SK-N-SH (cell line): ENCODE measurements at regions not wholly inside any gene's neighbourhood (a gene's known extent, or its start where the extent isn't known, plus 50 kb on each side); places are given as distances from the start of the nearest gene placed in this dataset.

ENCODE experiments used
- CTCF ChIA-PET: fragments of 300-600, 350-600 bp; formaldehyde crosslinking; extraction: SDS; loops from one replicate; lab custom pipeline; 2021; lab: Yijun Ruan, JAX
- POLR2A ChIA-PET: fragments of 350-600 bp; sonication (Branson Sonifier 250); formaldehyde crosslinking; extraction: SDS; loops from one replicate; lab custom pipeline; 2020; ENCODE audit warnings: antibody characterized with exemption, inconsistent platforms; lab: Yijun Ruan, JAX
- DNase-seq: peaks from one replicate; pipeline ENCODE4 v3.0.0; 2012
- H2AFZ ChIP-seq: fragments of 200-600 bp; sonication (generic); 2 replicates; pipeline ENCODE4 v1.8.1; 2016; ENCODE audit warnings: antibody characterized with exemption, mild to moderate bottlenecking, low read depth
- H3F3A ChIP-seq: fragments of 200-600 bp; sonication (generic); replicated peaks from 2 replicates; pipeline ENCODE3; 2016; ENCODE audit warnings: antibody characterized with exemption, mild to moderate bottlenecking; ENCODE audit not compliant: insufficient read depth
- H3K27ac ChIP-seq, 2 experiments: fragments of 200-500 bp in 1 of 2; fragments of 200-600 bp in 1 of 2; sonication (Bioruptor generic) in 1 of 2; sonication (generic), shearing (Covaris generic) in 1 of 2; 2 replicates each; pipeline versions ENCODE4 v1.5.1 to v1.6.1; 2014 to 2016; ENCODE audit warnings: low read depth in 2 of 2, inconsistent platforms in 1 of 2, low read length in 1 of 2, mild to moderate bottlenecking in 1 of 2, mixed read lengths in 1 of 2
- H3K27me3 ChIP-seq: fragments of 200-600 bp; sonication (generic), shearing (Covaris generic); 2 replicates; pipeline ENCODE4 v1.6.1; 2016; ENCODE audit warnings: mixed run types; ENCODE audit not compliant: insufficient read depth
- H3K36me3 ChIP-seq, 2 experiments: fragments of 200-500 bp in 1 of 2; fragments of 200-600 bp in 1 of 2; sonication (Bioruptor generic) in 1 of 2; sonication (generic) in 1 of 2; replicated peaks in 1 of 2; 2 replicates each; pipeline versions ENCODE3 to v1.5.1; 2014 to 2016; ENCODE audit warnings: low read length in 1 of 2, mild to moderate bottlenecking in 1 of 2; ENCODE audit not compliant: insufficient read depth in 2 of 2, control insufficient read depth in 1 of 2
- H3K4me1 ChIP-seq, 2 experiments: fragments of 200-500 bp in 1 of 2; fragments of 200-600 bp in 1 of 2; sonication (Bioruptor generic) in 1 of 2; sonication (generic), shearing (Covaris generic) in 1 of 2; 2 replicates each; pipeline versions ENCODE4 v1.5.1 to v1.6.1; 2014 to 2016; ENCODE audit warnings: low read depth in 1 of 2, low read length in 1 of 2, mixed run types in 1 of 2; ENCODE audit not compliant: insufficient read depth in 2 of 2, control insufficient read depth in 1 of 2
- H3K4me2 ChIP-seq: fragments of 200-600 bp; sonication (generic), shearing (Covaris generic); 2 replicates; pipeline ENCODE4 v1.6.1; 2017; ENCODE audit warnings: mixed run types
- H3K4me3 ChIP-seq, 2 experiments: fragments of 200-500 bp in 1 of 2; fragments of 200-600 bp in 1 of 2; sonication (Bioruptor generic) in 1 of 2; sonication (generic), shearing (Covaris generic) in 1 of 2; 2 replicates each; pipeline versions ENCODE4 v1.5.1 to v1.8.1; 2014 to 2016; ENCODE audit warnings: low read depth in 2 of 2, inconsistent platforms in 1 of 2, low read length in 1 of 2, mild to moderate bottlenecking in 1 of 2, mixed read lengths in 1 of 2, moderate library complexity in 1 of 2
- H3K79me2 ChIP-seq: fragments of 200-600 bp; sonication (generic); 2 replicates; pipeline ENCODE4 v1.8.1; 2017; ENCODE audit warnings: mild to moderate bottlenecking; ENCODE audit not compliant: insufficient read depth
- H3K9ac ChIP-seq: fragments of 200-600 bp; sonication (generic); 2 replicates; pipeline ENCODE4 v1.6.1; 2017; ENCODE audit warnings: mixed run types
- H3K9me2 ChIP-seq: fragments of 200-600 bp; sonication (generic); 2 replicates; pipeline ENCODE4 v1.6.1; 2017; ENCODE audit warnings: mixed run types
- H3K9me3 ChIP-seq: fragments of 200-600 bp; sonication (generic); 2 replicates; pipeline ENCODE4 v1.6.1; 2017; ENCODE audit warnings: mixed run types, mild to moderate bottlenecking, moderate library complexity
- H4K20me1 ChIP-seq: fragments of 200-600 bp; sonication (generic); 2 replicates; pipeline ENCODE4 v1.6.1; 2017; ENCODE audit warnings: mild to moderate bottlenecking, mixed run types; ENCODE audit not compliant: insufficient read depth
- EP300 ChIP-seq, 2 experiments: IDR thresholded peaks; 2 replicates each; pipeline versions ENCODE4 v1.4.0 to v1.6.1; 2012; ENCODE audit warnings: borderline replicate concordance in 1 of 2, low read depth in 1 of 2, low read length in 1 of 2
- FOSL2 ChIP-seq: IDR thresholded peaks from 2 replicates; pipeline ENCODE4 v1.4.0; 2012; ENCODE audit warnings: low read depth, mild to moderate bottlenecking, moderate library complexity, borderline replicate concordance
- FOXM1 ChIP-seq: IDR thresholded peaks from 2 replicates; pipeline ENCODE4 v1.4.0; 2012; ENCODE audit warnings: low read depth, mild to moderate bottlenecking
- GABPA ChIP-seq: IDR thresholded peaks from 2 replicates; pipeline ENCODE4 v1.4.0; 2012; ENCODE audit warnings: low read depth, mild to moderate bottlenecking
- JUND ChIP-seq: IDR thresholded peaks from 2 replicates; pipeline ENCODE4 v1.4.0; 2012
- MXI1 ChIP-seq: IDR thresholded peaks from 2 replicates; pipeline ENCODE4 v1.6.1; 2012; ENCODE audit warnings: mild to moderate bottlenecking, low read depth, low read length, improper control_type of control experiment
- NFIC ChIP-seq: IDR thresholded peaks from 2 replicates; pipeline ENCODE4 v1.4.0; 2012; ENCODE audit warnings: borderline replicate concordance
- RCOR1 ChIP-seq: fragments of 150-350 bp; IDR thresholded peaks from 2 replicates; pipeline ENCODE4 v1.6.1; 2017; ENCODE audit warnings: antibody characterized with exemption, low read length
- RFX5 ChIP-seq: IDR thresholded peaks from 2 replicates; pipeline ENCODE4 v1.6.1; 2012; ENCODE audit warnings: mild to moderate bottlenecking, improper control_type of control experiment, low read length
- RXRA ChIP-seq: IDR thresholded peaks from 2 replicates; pipeline ENCODE4 v1.4.0; 2012; ENCODE audit warnings: low read depth, mild to moderate bottlenecking, borderline replicate concordance
- TCF12 ChIP-seq: IDR thresholded peaks from 2 replicates; pipeline ENCODE4 v1.4.0; 2012
- USF2 ChIP-seq: fragments of 150-350 bp; IDR thresholded peaks from 2 replicates; pipeline ENCODE4 v1.6.1; 2017; ENCODE audit warnings: antibody characterized with exemption, low read length, low read depth, borderline replicate concordance
- WGBS: methylation state at CpG from one replicate; pipeline ENCODE4 v1.1.6; 2017; ENCODE audit warnings: low lambda C conversion rate; 5-methylcytosine and 5-hydroxymethylcytosine counted together
- TF ChIP-seq, protein P1 (sequence below): IDR thresholded peaks from 2 replicates; pipeline ENCODE4; 2012

DNA sequence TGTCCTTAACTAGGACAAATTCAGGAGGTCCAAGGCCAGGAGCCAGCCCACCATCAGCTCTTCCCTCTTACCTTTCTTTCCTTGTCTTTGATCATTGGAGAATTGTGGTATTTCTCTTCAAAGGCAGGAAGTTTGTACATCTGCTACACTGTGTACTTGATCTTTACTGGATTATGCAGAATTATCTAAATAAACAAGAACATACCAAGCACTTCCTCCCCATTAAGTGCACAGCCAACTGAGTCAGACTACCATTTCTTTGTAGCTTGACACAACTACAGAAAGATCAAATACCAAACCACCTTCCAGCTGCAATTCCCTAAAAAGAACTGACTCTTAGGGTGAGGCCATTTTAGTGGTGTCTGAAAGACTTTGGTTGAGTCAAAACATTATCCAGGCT lies 195.1 kb downstream of the HDGFL1 start:
- no peak for DNase-seq
- H3K4me2 ChIP-seq: no peak overlapping the region
- CTCF ChIA-PET: no interaction called here

GRCh38 chr6:22765015-22765414 lies 195.6 kb downstream of the HDGFL1 start:
- no peak overlapping the region for H3K9ac ChIP-seq
- H3K4me1 ChIP-seq: peaks cover 0 to 10% of the 10 kb centered on the region in 2 experiments; a peak in 2 of 4 replicates
- H3K4me2 ChIP-seq: no peak overlapping the region
- H3K9me2 ChIP-seq: no peaks in the 10 kb centered on the region
- POLR2A ChIA-PET: no interaction called here
- no peak overlapping the region for H3K27ac ChIP-seq
- no peak for TF ChIP-seq GABPA
- TF ChIP-seq JUND: peak; percentile 61
- TF ChIP-seq FOSL2: peak; percentile 46; the same call in 1 of the 2 replicates
- no peak for DNase-seq
- CTCF ChIA-PET: no interaction called here
- H3K27me3 ChIP-seq: no peaks in the 10 kb centered on the region
- H4K20me1 ChIP-seq: no peaks in the 10 kb centered on the region
- H2AFZ ChIP-seq: no peak overlapping the region
- H3K4me3 ChIP-seq: no peak overlapping the region
- no peaks in the 10 kb centered on the region for H3K9me3 ChIP-seq
- H3K79me2 ChIP-seq: no peaks in the 10 kb centered on the region
- 65% methylated on average over 4 of the region's 4 CpGs for WGBS
- H3F3A ChIP-seq: no peaks in the 10 kb centered on the region
- H3K36me3 ChIP-seq: no peaks in the 10 kb centered on the region

More for the DNA sequence above, 195.1 kb downstream of the HDGFL1 start:
- H3K9me2 ChIP-seq: no peaks in the 10 kb centered on the region
- H3K79me2 ChIP-seq: no peaks in the 10 kb centered on the region
- no peaks in the 10 kb centered on the region for H3F3A ChIP-seq
- no peak overlapping the region for H2AFZ ChIP-seq
- H3K9me3 ChIP-seq: no peaks in the 10 kb centered on the region
- no peak overlapping the region for H3K9ac ChIP-seq
- H3K4me1 ChIP-seq: peaks cover 0 to 10% of the 10 kb centered on the region in 2 experiments; a peak in 2 of 4 replicates
- TF ChIP-seq NFIC: no peak
- TF ChIP-seq RFX5: no peak
- TF ChIP-seq, protein P1, sequence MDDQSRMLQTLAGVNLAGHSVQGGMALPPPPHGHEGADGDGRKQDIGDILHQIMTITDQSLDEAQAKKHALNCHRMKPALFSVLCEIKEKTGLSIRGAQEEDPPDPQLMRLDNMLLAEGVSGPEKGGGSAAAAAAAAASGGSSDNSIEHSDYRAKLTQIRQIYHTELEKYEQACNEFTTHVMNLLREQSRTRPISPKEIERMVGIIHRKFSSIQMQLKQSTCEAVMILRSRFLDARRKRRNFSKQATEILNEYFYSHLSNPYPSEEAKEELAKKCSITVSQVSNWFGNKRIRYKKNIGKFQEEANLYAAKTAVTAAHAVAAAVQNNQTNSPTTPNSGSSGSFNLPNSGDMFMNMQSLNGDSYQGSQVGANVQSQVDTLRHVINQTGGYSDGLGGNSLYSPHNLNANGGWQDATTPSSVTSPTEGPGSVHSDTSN: no peak
- no peak for TF ChIP-seq TCF12
- TF ChIP-seq EP300 (IDR thresholded peaks at IDR 0.05; ENCODE audit: borderline replicate concordance in 1 of 2, low read depth in 1 of 2, low read length in 1 of 2): no peak
- TF ChIP-seq FOXM1: no peak
- TF ChIP-seq USF2: no peak
- TF ChIP-seq RCOR1: no peak
- TF ChIP-seq RXRA: no peak
- TF ChIP-seq MXI1: no peak
- H3K27me3 ChIP-seq: no peaks in the 10 kb centered on the region
- H4K20me1 ChIP-seq: no peaks in the 10 kb centered on the region
- no peaks in the 10 kb centered on the region for H3K36me3 ChIP-seq
- no peak overlapping the region for H3K4me3 ChIP-seq
- no peak overlapping the region for H3K27ac ChIP-seq
- POLR2A ChIA-PET: no interaction called here
